Osteoblast (primary cell): ENCODE measurements at regions not wholly inside any gene's neighbourhood (a gene's known extent, or its start where the extent isn't known, plus 50 kb on each side); places are given as distances from the start of the nearest gene placed in this dataset.

ENCODE experiments used
- DNase-seq: peaks from one replicate; pipeline ENCODE4 v3.0.0; 2011; ENCODE audit warnings: low spot score, mixed read lengths; ENCODE audit not compliant: insufficient read length; ENCODE audit errors: missing footprints
- H2AFZ ChIP-seq: 2 replicates; pipeline ENCODE4 v1.6.0; 2011; ENCODE audit warnings: mild to moderate bottlenecking, low read length
- H3K27ac ChIP-seq: 2 replicates; pipeline ENCODE4 v1.5.1; 2011; ENCODE audit warnings: mild to moderate bottlenecking, low read depth, low read length, moderate library complexity
- H3K27me3 ChIP-seq: 2 replicates; pipeline ENCODE4 v1.6.0; 2012; ENCODE audit warnings: mild to moderate bottlenecking, control low read depth, inconsistent platforms, low read length, moderate library complexity; ENCODE audit not compliant: insufficient read depth
- H3K36me3 ChIP-seq: 2 replicates; pipeline ENCODE4 v1.5.1; 2011; ENCODE audit warnings: mild to moderate bottlenecking, low read length, control low read depth, moderate library complexity; ENCODE audit not compliant: insufficient read depth
- H3K4me1 ChIP-seq: 2 replicates; pipeline ENCODE4 v1.5.1; 2011; ENCODE audit warnings: mild to moderate bottlenecking, low read length, control low read depth, moderate library complexity; ENCODE audit not compliant: insufficient read depth
- H3K4me2 ChIP-seq: 2 replicates; pipeline ENCODE4 v1.6.0; 2011; ENCODE audit warnings: mild to moderate bottlenecking, low read length; ENCODE audit not compliant: insufficient read depth
- H3K4me3 ChIP-seq: fragments of 200-600 bp; sonication (generic); 3 replicates; pipeline ENCODE4 v1.5.1; 2012; ENCODE audit warnings: mild to moderate bottlenecking, low read length, inconsistent platforms; ENCODE audit not compliant: insufficient read depth
- H3K79me2 ChIP-seq: 2 replicates; pipeline ENCODE4 v1.6.0; 2012; ENCODE audit warnings: mild to moderate bottlenecking, low read length, control low read depth, inconsistent platforms; ENCODE audit not compliant: insufficient read depth
- H3K9me3 ChIP-seq: 2 replicates; pipeline ENCODE4 v1.5.1; 2011; ENCODE audit warnings: low read depth, low read length, control low read depth
- H4K20me1 ChIP-seq: 2 replicates; pipeline ENCODE4 v1.6.0; 2012; ENCODE audit warnings: mild to moderate bottlenecking, low read length, control low read depth; ENCODE audit not compliant: insufficient read depth
- CTCF ChIP-seq: IDR thresholded peaks from 2 replicates; pipeline ENCODE4 v1.5.1; 2011; ENCODE audit warnings: mild to moderate bottlenecking, low read depth, low read length, moderate library complexity; ENCODE audit errors: extremely low read depth

DNA sequence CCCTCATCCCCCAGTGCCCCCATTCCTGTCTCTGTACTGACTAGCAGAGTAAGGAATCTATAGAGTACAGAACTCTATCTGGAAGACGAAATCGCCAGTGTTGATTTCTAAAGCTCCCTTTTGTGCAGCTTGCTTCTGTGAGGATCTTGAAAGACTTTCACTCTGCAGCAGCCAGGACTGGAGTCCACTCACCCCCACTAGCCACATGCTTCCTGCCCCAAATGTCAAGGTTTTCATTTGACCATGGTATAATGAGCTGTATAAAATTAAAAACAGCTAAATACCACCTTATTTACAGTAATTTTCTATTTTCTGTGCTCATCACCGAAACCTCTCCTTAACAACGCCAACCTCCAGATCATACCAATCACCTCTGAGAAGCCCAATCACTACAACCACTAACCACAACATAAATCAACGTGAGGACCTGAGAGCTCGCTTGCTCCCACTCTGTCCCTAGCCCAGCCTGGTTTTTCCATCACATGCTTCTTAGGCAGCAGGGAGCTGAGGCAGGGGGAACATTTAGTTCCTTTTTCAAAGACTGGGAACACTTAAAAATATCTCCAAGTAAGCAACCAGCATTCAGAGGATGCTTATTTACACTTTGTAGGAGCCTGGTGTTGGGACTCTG lies 56.1 kb upstream of the IRF2BP2 start:
- no peaks in the 10 kb centered on the region for H3K4me1 ChIP-seq
- H3K36me3 ChIP-seq, result no peaks in the 10 kb centered on the region
- H3K27ac ChIP-seq, result no peak overlapping the region
- H3K27me3 ChIP-seq, result no peaks in the 10 kb centered on the region
- no peaks in the 10 kb centered on the region for H4K20me1 ChIP-seq
- no peak for DNase-seq
- H3K9me3 ChIP-seq, result no peaks in the 10 kb centered on the region
- no peak overlapping the region for H2AFZ ChIP-seq
- no peak for TF ChIP-seq CTCF
- H3K4me2 ChIP-seq, result no peak overlapping the region
- H3K79me2 ChIP-seq, result no peaks in the 10 kb centered on the region
- H3K4me3 ChIP-seq, result no peak overlapping the region

- Histone ChIP-seq H3K36me3 (no peaks in the 10 kb centered on the region), H3K27ac (no peak overlapping the region), H3K4me1 (peaks cover 28% of the 10 kb centered on the region), H3K27me3 (no peaks in the 10 kb centered on the region), H3K4me2 (no peak overlapping the region), H3K79me2 (no peaks in the 10 kb centered on the region), H3K9me3 (no peaks in the 10 kb centered on the region), H2AFZ (no peak overlapping the region), H3K4me3 (no peak overlapping the region), H4K20me1 (no peaks in the 10 kb centered on the region)
- DNase-seq, result no peak
- TF ChIP-seq CTCF, result no peak
Observed at GRCh38 chr1:234662148-234662547, 52.2 kb upstream of the IRF2BP2 start.

GRCh38 chr1:234661317-234661928 lies 51.4 kb upstream of the IRF2BP2 start:
- no peak overlapping the region for H3K27ac ChIP-seq

More at GRCh38 chr1:234661317-234661928, 51.4 kb upstream of the IRF2BP2 start:
- TF ChIP-seq CTCF, result no peak
- no peaks in the 10 kb centered on the region for H3K9me3 ChIP-seq
- peaks cover under 1% of the 10 kb centered on the region for H3K79me2 ChIP-seq
- H3K4me2 ChIP-seq, result no peak overlapping the region
- no peak overlapping the region for H2AFZ ChIP-seq
- H3K36me3 ChIP-seq, result no peaks in the 10 kb centered on the region
- H3K4me3 ChIP-seq, result no peak overlapping the region
- no peaks in the 10 kb centered on the region for H3K27me3 ChIP-seq
- DNase-seq, result peak; percentile 64
- H3K4me1 ChIP-seq, result peaks cover 34% of the 10 kb centered on the region
- no peaks in the 10 kb centered on the region for H4K20me1 ChIP-seq
